Osteocyte (in vitro differentiated cells): ENCODE measurements at regions not wholly inside any gene's neighbourhood (a gene's known extent, or its start where the extent isn't known, plus 50 kb on each side); places are given as distances from the start of the nearest gene placed in this dataset.

ENCODE experiments used
- DNase-seq: peaks from one replicate; pipeline ENCODE4 v3.0.0; 2021; ENCODE audit warnings: mixed read lengths; ENCODE audit not compliant: unreplicated experiment; ENCODE audit errors: extremely low spot score
- H3K27ac Mint-ChIP-seq: one replicate; pipeline ENCODE4 v1.8.0; 2021; ENCODE audit warnings: mild to moderate bottlenecking, mixed read lengths; ENCODE audit not compliant: unreplicated experiment
- H3K27me3 Mint-ChIP-seq: one replicate; pipeline ENCODE4 v1.8.0; 2021; ENCODE audit warnings: mixed read lengths; ENCODE audit not compliant: unreplicated experiment
- H3K36me3 Mint-ChIP-seq: one replicate; pipeline ENCODE4 v1.8.0; 2021; ENCODE audit warnings: mixed read lengths; ENCODE audit not compliant: unreplicated experiment
- H3K4me1 Mint-ChIP-seq: one replicate; pipeline ENCODE4 v1.8.0; 2021; ENCODE audit warnings: mixed read lengths; ENCODE audit not compliant: unreplicated experiment
- H3K4me3 Mint-ChIP-seq: one replicate; pipeline ENCODE4 v1.8.0; 2021; ENCODE audit warnings: mild to moderate bottlenecking, moderate library complexity, mixed read lengths; ENCODE audit not compliant: unreplicated experiment
- H3K9me3 Mint-ChIP-seq: one replicate; pipeline ENCODE4 v1.8.0; 2021; ENCODE audit warnings: mixed read lengths; ENCODE audit not compliant: unreplicated experiment
- CTCF ChIP-seq: fragments of 200-600 bp; sonication (generic); IDR thresholded peaks from 2 replicates; pipeline ENCODE4 v1.5.0; 2021; ENCODE audit warnings: antibody characterized with exemption, mild to moderate bottlenecking, moderate library complexity

GRCh38 chr2:76667821-76668271 is 854.3 kb downstream of the LRRTM4 start:
- Mint-ChIP-seq H3K9me3 (no peaks in the 10 kb centered on the region), H3K27me3 (no peaks in the 10 kb centered on the region), H3K4me1 (no peaks in the 10 kb centered on the region), H3K36me3 (no peaks in the 10 kb centered on the region), H3K27ac (no peak overlapping the region), H3K4me3 (no peak overlapping the region)
- DNase-seq = no peak
- no peak for TF ChIP-seq CTCF

- H3K27me3 Mint-ChIP-seq = no peaks in the 10 kb centered on the region
- H3K36me3 Mint-ChIP-seq = no peaks in the 10 kb centered on the region
- H3K4me3 Mint-ChIP-seq = no peak overlapping the region
- no peak overlapping the region for H3K27ac Mint-ChIP-seq
- H3K9me3 Mint-ChIP-seq = peaks cover 15% of the 10 kb centered on the region
- TF ChIP-seq CTCF = no peak
- no peaks in the 10 kb centered on the region for H3K4me1 Mint-ChIP-seq
- DNase-seq = no peak
Measured at GRCh38 chr2:76642129-76642528, 880.0 kb downstream of the LRRTM4 start.

- Mint-ChIP-seq H3K9me3 (peaks cover 15% of the 10 kb centered on the region), H3K4me3 (no peak overlapping the region), H3K27ac (no peak overlapping the region), H3K36me3 (no peaks in the 10 kb centered on the region), H3K27me3 (no peaks in the 10 kb centered on the region), H3K4me1 (no peaks in the 10 kb centered on the region)
- no peak for TF ChIP-seq CTCF
- no peak for DNase-seq
Measured at GRCh38 chr2:76641506-76641905, 880.7 kb downstream of the LRRTM4 start.

- peaks cover 13% of the 10 kb centered on the region for H3K9me3 Mint-ChIP-seq
- no peak overlapping the region for H3K27ac Mint-ChIP-seq
Measured at GRCh38 chr2:76640905-76641304, 881.3 kb downstream of the LRRTM4 start.

GRCh38 chr2:76639171-76639680 is 883.0 kb downstream of the LRRTM4 start:
- H3K9me3 Mint-ChIP-seq = peaks cover 5% of the 10 kb centered on the region
- H3K4me1 Mint-ChIP-seq = no peaks in the 10 kb centered on the region
- H3K27me3 Mint-ChIP-seq = no peaks in the 10 kb centered on the region
- DNase-seq = no peak
- TF ChIP-seq CTCF = no peak
- H3K4me3 Mint-ChIP-seq = no peak overlapping the region
- no peak overlapping the region for H3K27ac Mint-ChIP-seq
- H3K36me3 Mint-ChIP-seq = no peaks in the 10 kb centered on the region

More at GRCh38 chr2:76640905-76641304, 881.3 kb downstream of the LRRTM4 start:
- Mint-ChIP-seq H3K27me3 (no peaks in the 10 kb centered on the region), H3K4me1 (no peaks in the 10 kb centered on the region), H3K36me3 (no peaks in the 10 kb centered on the region), H3K4me3 (no peak overlapping the region)
- TF ChIP-seq CTCF = no peak
- DNase-seq = no peak
